K562 (cell line): ENCODE measurements at regions not wholly inside any gene's neighbourhood (a gene's known extent, or its start where the extent isn't known, plus 50 kb on each side); places are given as distances from the start of the nearest gene placed in this dataset.

ENCODE experiments used
- CBX3 ChIP-seq, 2 experiments: IDR thresholded peaks; 1 replicate in 1 of 2; 2 replicates in 1 of 2; pipeline ENCODE4 v1.6.1; 2012; ENCODE audit warnings: inconsistent platforms in 2 of 2, low read length in 2 of 2, borderline replicate concordance in 1 of 2, control low read depth in 1 of 2
- EZH2 ChIP-seq: IDR thresholded peaks from 2 replicates; pipeline ENCODE4 v1.6.1; 2012; ENCODE audit warnings: low read depth, mild to moderate bottlenecking, inconsistent platforms, low read length, borderline replicate concordance
- POLR2A ChIP-seq: fragments of 450-650 bp; conservative IDR thresholded peaks from 2 replicates; pipeline ENCODE4 v1.6.1; 2016
- POLR2AphosphoS5 ChIP-seq: IDR thresholded peaks from 2 replicates; pipeline ENCODE4 v1.6.1; 2011; ENCODE audit warnings: mild to moderate bottlenecking, low read depth, low read length, moderate library complexity; ENCODE audit not compliant: control insufficient read depth, insufficient read depth
- RUNX1 ChIP-seq: sonication (generic); IDR thresholded peaks from 2 replicates; pipeline ENCODE4 v1.6.1; 2016; ENCODE audit warnings: antibody characterized with exemption, low read depth
- SP2 ChIP-seq: IDR thresholded peaks from 2 replicates; pipeline ENCODE4 v1.6.1; 2011; ENCODE audit warnings: mild to moderate bottlenecking, low read depth, low read length, moderate library complexity; ENCODE audit not compliant: poor library complexity, severe bottlenecking; ENCODE audit errors: extremely low read depth
- SREBF1 ChIP-seq: fragments of 150-350 bp; IDR thresholded peaks from 2 replicates; pipeline ENCODE4 v1.6.1; 2014; ENCODE audit warnings: antibody characterized with exemption, low read depth, low read length, borderline replicate concordance
- ZBTB8A ChIP-seq: fragments of 450-650 bp; IDR thresholded peaks from 2 replicates; pipeline ENCODE4 v1.6.1; 2018; ENCODE audit warnings: mild to moderate bottlenecking, moderate library complexity; ENCODE audit not compliant: partially characterized antibody
- ZZZ3 ChIP-seq: fragments of 450-650 bp; IDR thresholded peaks from 2 replicates; pipeline ENCODE4 v1.6.1; 2016; ENCODE audit warnings: antibody characterized with exemption, mild to moderate bottlenecking, moderate library complexity
- TF ChIP-seq, protein P1 (sequence below): fragments of 450-650 bp; formaldehyde crosslinking; conservative IDR thresholded peaks from 2 replicates; pipeline ENCODE4 v1.4.0; 2022; ENCODE audit warnings: mild to moderate bottlenecking, missing genetic modification characterization
- TF ChIP-seq, protein P2 (sequence below), 3 experiments: IDR thresholded peaks in 2 of 3; conservative IDR thresholded peaks in 1 of 3; 2 replicates each; pipeline ENCODE4 v1.5.1; 2011 to 2012; ENCODE audit warnings: low read length in 3 of 3, mild to moderate bottlenecking in 3 of 3, control low read depth in 2 of 3, improper control_type of control experiment in 1 of 3, inconsistent platforms in 1 of 3, low read depth in 1 of 3, mixed read lengths in 1 of 3, moderate library complexity in 1 of 3; ENCODE audit not compliant: insufficient read depth in 2 of 3

DNA sequence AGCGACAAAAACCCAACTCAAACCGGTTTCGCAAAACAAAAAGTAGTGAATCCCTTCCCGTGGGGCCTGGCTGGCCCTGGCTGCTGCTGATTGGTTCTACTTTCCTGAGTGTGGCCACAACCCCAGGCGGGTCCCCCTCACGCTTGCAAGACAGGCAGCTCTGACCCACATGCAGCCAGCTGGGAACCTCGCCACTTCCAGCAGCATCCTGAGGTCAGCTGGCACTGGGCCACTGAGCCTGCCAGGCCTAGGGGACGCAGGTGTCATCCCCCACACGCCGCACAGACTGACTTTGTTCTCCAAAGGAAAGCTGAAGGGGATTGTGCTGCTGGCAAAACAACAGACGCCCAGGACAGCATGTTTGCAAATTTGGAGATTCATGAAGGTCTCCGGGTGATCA lies 111.1 kb downstream of the TPRA1 start:
- TF ChIP-seq EZH2 = no peak
- no peak for TF ChIP-seq CBX3 (IDR thresholded peaks at IDR 0.05; ENCODE audit: borderline replicate concordance in 1 of 2, low read length in 2 of 2)
- TF ChIP-seq POLR2AphosphoS5 = no peak
- TF ChIP-seq, protein P1, sequence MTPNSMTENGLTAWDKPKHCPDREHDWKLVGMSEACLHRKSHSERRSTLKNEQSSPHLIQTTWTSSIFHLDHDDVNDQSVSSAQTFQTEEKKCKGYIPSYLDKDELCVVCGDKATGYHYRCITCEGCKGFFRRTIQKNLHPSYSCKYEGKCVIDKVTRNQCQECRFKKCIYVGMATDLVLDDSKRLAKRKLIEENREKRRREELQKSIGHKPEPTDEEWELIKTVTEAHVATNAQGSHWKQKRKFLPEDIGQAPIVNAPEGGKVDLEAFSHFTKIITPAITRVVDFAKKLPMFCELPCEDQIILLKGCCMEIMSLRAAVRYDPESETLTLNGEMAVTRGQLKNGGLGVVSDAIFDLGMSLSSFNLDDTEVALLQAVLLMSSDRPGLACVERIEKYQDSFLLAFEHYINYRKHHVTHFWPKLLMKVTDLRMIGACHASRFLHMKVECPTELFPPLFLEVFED (CRISPR knock-in tag) = no peak
- no peak for TF ChIP-seq RUNX1
- TF ChIP-seq SREBF1 = no peak
- no peak for TF ChIP-seq ZZZ3
- no peak for TF ChIP-seq POLR2A
- no peak for TF ChIP-seq ZBTB8A
- TF ChIP-seq, protein P2, sequence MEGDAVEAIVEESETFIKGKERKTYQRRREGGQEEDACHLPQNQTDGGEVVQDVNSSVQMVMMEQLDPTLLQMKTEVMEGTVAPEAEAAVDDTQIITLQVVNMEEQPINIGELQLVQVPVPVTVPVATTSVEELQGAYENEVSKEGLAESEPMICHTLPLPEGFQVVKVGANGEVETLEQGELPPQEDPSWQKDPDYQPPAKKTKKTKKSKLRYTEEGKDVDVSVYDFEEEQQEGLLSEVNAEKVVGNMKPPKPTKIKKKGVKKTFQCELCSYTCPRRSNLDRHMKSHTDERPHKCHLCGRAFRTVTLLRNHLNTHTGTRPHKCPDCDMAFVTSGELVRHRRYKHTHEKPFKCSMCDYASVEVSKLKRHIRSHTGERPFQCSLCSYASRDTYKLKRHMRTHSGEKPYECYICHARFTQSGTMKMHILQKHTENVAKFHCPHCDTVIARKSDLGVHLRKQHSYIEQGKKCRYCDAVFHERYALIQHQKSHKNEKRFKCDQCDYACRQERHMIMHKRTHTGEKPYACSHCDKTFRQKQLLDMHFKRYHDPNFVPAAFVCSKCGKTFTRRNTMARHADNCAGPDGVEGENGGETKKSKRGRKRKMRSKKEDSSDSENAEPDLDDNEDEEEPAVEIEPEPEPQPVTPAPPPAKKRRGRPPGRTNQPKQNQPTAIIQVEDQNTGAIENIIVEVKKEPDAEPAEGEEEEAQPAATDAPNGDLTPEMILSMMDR (IDR thresholded peaks at IDR 0.05 in 2 of 3, conservative IDR thresholded peaks at IDR 0.05 in 1 of 3; ENCODE audit: insufficient read depth in 2 of 3, low read depth in 1 of 3, low read length in 3 of 3) = no peak
- TF ChIP-seq SP2 = no peak
